Cardiac fibroblast (primary cell): ENCODE measurements at regions not wholly inside any gene's neighbourhood (a gene's known extent, or its start where the extent isn't known, plus 50 kb on each side); places are given as distances from the start of the nearest gene placed in this dataset.
A peak's percentile ranks its signal among the peaks of the same experiment; 100 is the strongest.

Source experiments
- DNase-seq, 2 donors: peaks; one replicate each; pipeline versions ENCODE4 v3.0.0 to v3.0.0-alpha.2; 2010; ENCODE audit warnings: low read depth in 2 of 2
- H3K4me3 ChIP-seq, 2 donors: replicated peaks in 1 of 2; 1 replicate in 1 of 2; 2 replicates in 1 of 2; pipeline ENCODE4 v1.5.1; 2011; ENCODE audit warnings: low read depth in 2 of 2, low read length in 2 of 2, mild to moderate bottlenecking in 2 of 2, moderate library complexity in 1 of 2
- TF ChIP-seq, protein P1 (sequence below): IDR thresholded peaks from one replicate; pipeline ENCODE4 v1.5.1; 2011; ENCODE audit warnings: low read depth, mild to moderate bottlenecking, low read length, inconsistent platforms

DNA sequence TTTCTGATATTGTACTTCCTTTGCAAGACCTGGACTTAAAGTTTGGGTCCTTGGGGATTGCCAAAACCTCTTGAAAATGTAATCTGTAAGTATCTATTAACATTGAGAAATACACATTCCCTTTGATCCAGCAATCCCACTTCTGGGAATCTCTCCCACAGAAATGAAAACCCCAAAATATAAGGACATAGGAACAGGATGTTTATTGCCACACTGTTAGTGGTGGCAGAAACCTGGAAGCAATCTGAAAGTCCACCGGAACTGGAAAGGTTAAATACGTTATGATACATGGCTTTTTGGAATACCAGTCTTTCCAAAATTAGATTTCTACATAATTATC, 71.2 kb upstream of the STX18 start:
- no peak for DNase-seq
- TF ChIP-seq, protein P1, sequence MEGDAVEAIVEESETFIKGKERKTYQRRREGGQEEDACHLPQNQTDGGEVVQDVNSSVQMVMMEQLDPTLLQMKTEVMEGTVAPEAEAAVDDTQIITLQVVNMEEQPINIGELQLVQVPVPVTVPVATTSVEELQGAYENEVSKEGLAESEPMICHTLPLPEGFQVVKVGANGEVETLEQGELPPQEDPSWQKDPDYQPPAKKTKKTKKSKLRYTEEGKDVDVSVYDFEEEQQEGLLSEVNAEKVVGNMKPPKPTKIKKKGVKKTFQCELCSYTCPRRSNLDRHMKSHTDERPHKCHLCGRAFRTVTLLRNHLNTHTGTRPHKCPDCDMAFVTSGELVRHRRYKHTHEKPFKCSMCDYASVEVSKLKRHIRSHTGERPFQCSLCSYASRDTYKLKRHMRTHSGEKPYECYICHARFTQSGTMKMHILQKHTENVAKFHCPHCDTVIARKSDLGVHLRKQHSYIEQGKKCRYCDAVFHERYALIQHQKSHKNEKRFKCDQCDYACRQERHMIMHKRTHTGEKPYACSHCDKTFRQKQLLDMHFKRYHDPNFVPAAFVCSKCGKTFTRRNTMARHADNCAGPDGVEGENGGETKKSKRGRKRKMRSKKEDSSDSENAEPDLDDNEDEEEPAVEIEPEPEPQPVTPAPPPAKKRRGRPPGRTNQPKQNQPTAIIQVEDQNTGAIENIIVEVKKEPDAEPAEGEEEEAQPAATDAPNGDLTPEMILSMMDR, result no peak
- H3K4me3 ChIP-seq, result no peak overlapping the region

DNA sequence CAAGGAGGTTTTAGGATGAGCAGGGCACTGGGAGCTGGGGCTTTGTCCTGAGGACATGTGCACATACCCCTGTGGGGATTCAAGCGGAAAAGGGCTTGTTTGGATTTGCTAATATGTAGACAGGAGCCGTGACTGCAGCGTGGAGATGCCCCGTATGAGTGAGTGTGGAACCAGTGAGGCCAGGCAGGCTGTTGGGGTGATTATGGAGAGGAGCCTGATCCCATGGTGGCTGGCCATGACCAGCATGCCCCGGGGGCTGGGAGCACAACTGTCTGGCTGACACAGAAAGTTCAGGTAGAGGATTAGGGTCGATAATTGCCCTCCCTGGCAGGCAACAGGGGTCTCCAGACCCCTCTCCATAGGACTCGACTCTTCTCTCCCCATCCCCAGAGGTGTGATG, 68.8 kb upstream of the STX18 start:
- TF ChIP-seq, protein P1, result no peak
- DNase-seq, result no peak
- no peak overlapping the region for H3K4me3 ChIP-seq

DNA sequence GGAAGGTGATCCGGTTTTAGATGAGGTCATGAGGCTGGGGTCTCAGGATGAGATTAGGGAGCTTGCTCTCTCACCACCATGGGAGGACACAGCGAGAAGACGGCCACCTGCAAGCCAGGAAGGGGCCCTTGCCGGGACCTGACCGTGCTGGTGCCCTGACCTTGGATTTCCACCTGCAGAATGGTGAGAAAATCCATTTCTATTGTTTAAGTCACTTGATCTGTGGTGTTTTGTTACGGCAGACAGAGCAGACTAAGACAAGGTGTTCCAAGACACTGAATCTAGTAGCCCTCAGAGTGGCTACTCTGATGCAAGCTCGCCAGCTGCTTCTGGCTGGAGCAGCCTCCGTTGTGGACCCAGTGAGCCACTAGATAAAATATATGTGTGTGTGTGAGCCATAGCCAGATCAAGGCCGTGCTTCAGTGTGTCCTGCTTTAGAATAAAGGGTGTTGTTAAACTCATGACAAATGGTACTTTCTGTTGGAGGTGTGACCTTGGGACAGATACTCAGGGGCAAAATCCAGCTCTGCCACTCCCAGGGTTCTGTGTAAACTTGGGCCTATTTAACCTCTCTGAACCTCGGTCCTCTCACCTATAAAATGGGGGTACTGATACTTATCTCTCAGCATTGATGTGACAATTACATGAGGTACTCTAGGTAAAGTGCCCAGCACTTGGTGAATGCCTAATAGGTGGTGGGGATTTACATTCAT, 67.9 kb upstream of the STX18 start:
- TF ChIP-seq, protein P1, result no peak
- no peak for DNase-seq
- no peak overlapping the region for H3K4me3 ChIP-seq

DNA sequence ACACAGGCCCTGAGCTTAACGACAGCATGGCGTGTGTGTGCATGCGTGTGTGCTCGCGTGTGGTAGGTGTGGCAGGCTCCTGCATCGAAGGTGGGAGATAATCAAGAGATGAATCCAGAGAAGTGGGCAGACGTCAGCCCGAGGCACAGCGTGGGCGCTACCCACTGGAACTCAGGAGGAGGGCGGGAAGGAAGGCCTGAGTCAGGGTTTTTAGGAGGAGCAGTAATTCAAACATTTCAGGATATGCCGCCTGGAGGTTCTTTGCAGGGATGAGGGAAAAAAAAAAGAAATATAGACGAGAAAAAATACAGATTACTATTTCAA, 66.3 kb upstream of the STX18 start:
- no peak for DNase-seq
- no peak overlapping the region for H3K4me3 ChIP-seq
- TF ChIP-seq, protein P1, result no peak

DNA sequence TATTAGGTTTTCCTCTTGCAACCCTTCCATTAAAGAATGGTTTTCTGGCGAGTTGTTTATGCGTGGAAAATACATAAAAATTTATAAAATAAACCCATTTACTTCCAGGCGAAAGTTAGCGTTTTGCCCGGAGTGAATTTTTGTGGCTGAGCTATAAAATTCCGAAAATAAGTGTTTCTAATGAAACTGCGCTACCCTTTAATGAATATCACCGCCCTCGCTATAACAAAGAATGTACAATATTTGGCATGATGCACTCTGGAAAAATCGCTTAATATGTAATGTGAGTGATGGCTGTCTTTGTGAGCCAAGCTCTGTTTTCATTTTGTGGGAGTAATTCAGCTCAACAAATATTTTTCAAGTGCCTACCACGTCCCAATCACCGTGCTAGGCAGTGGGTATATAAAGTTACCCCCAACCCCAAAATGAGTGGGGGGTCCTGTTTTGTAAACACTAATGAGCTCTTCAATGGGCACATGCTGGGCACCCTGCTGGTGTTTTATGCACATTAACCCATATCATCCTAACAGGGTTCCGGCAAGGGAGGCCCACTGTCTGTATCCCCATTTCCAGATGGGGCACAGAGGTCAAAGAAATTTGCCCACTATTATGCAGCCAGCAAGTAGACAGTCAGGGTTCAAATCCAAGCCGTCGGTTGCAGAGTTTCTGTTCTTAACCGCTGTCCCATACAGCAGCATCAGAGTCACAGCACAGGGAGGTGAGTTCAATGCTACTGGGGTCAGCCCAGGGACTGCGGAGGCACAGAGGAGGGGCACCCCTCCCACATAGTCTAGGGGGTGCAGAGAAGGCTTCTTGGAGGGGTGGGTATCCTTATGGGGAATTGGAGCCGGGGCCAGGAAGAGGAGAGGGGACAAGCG, 65.7 kb upstream of the STX18 start:
- DNase-seq, result no peak
- TF ChIP-seq, protein P1, result no peak
- no peak overlapping the region for H3K4me3 ChIP-seq

DNA sequence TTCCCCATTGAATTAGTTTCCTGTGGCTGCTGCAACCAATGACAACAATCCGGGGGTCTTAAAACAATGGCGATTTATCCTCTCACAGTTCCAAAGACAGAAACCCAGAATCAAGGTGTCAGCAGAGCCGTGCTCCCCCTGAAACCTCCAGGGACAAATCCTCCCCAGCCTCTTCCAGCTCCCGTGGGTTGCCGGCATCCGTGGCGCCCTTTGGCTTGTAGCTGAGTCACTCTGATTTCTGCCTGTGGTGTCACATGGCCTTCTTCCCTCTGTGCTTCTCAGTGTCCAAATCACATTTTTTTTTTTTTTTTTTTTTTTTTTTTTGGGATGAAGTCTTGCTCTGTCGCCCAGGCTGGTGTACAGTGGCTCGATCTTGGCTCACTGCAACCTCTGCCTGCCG, 64.5 kb upstream of the STX18 start:
- peak in 1 of 2 donors; percentile 34 for DNase-seq
- no peak overlapping the region for H3K4me3 ChIP-seq
- TF ChIP-seq, protein P1, result no peak
